ENCODE measurements at regions not wholly inside any gene's neighbourhood (a gene's known extent, or its start where the extent isn't known, plus 50 kb on each side); places are given as distances from the start of the nearest gene placed in this dataset.

DNA sequence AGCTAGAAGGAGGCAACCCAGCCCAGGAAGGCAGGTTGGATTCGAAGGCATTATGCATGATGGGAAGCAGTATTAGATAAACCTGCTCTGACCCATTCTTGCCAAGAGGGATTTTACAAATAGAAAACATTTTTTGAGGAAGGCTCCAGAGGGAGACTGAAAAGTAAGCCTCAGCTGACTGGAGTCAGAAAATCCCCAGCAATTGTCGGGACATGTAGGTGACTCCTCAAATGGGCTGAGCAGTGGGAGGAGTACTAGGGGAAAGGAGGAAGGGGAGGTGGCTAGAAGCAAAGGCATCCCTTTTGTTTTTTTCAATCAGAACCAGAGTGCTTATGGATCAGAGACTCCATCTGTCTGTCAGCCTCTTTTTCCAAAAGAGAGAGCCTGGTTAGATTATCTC is 138.1 kb upstream of the NTF3 start:
- TF ChIP-seq, protein P1, sequence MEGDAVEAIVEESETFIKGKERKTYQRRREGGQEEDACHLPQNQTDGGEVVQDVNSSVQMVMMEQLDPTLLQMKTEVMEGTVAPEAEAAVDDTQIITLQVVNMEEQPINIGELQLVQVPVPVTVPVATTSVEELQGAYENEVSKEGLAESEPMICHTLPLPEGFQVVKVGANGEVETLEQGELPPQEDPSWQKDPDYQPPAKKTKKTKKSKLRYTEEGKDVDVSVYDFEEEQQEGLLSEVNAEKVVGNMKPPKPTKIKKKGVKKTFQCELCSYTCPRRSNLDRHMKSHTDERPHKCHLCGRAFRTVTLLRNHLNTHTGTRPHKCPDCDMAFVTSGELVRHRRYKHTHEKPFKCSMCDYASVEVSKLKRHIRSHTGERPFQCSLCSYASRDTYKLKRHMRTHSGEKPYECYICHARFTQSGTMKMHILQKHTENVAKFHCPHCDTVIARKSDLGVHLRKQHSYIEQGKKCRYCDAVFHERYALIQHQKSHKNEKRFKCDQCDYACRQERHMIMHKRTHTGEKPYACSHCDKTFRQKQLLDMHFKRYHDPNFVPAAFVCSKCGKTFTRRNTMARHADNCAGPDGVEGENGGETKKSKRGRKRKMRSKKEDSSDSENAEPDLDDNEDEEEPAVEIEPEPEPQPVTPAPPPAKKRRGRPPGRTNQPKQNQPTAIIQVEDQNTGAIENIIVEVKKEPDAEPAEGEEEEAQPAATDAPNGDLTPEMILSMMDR (IDR thresholded peaks at IDR 0.05; ENCODE audit: low read depth, low read length, missing control alignments), result no peak
- no peak overlapping the region for H3K4me3 ChIP-seq (replicated peaks; ENCODE audit: low read depth, low read length)
- no peak for DNase-seq (ENCODE audit: extremely low read depth, low read depth)

DNA sequence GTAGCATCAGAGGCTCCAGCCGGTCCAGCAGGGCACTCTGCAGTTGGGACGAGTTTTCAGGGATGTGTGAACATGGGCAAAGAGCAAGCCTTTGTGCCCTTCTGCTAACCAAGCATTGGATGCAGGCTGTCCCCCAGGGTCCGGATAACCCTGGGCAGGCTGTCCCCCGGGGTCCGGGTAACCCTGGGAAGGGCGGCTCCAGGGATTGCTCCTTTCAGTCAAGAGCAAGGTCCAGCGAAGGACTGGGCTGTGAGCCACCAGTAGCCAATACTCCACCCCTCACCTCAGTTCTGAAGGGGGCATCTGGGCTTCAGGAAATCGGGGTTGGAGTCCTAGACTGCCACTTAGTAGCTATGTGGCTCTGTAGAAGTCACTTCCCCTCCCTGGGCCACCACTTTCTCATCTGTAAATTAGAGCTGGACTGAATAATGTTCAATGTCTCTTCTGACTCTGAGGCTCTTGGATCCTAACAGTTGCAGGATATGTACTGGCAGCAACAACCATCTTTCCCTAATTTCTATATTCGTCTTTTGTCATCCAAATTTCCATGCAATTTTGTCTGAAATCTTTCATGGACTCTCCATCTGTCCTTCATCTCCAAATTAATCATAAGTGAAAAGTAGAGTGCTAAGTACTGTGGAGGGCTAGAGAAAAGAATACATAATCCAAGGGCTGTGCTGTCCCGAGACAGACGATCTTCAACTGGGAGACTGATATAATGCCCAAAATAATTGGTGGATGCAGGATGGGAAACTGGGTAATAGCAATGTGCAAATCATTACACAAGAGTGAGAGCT is 137.4 kb upstream of the NTF3 start:
- no peak overlapping the region for H3K4me3 ChIP-seq (replicated peaks; ENCODE audit: low read depth, low read length)
- TF ChIP-seq, protein P1 (IDR thresholded peaks at IDR 0.05; ENCODE audit: low read depth, low read length, missing control alignments), result no peak
- no peak for DNase-seq (ENCODE audit: extremely low read depth, low read depth)

DNA sequence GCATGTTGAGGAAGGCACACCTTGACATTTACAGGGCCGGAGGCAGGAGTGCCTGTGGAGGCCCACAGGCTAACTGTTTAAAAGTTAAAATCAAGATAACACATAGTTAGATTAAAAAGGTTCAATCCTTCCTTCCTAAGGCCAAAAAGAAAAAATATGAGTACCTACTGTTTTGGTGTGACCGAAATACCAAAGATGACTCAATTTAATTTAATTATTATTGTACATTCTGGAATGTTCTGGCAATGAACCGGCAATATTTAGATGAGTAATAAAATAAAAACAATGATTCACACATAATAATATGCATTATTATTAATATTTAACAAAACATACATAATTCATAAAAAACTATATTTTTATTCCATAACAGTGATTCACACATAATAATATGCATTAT is 136.8 kb upstream of the NTF3 start:
- H3K4me3 ChIP-seq (replicated peaks; ENCODE audit: low read depth, low read length), result no peak overlapping the region
- TF ChIP-seq, protein P1 (IDR thresholded peaks at IDR 0.05; ENCODE audit: low read depth, low read length, missing control alignments), result no peak
- DNase-seq (ENCODE audit: extremely low read depth, low read depth), result no peak

DNA sequence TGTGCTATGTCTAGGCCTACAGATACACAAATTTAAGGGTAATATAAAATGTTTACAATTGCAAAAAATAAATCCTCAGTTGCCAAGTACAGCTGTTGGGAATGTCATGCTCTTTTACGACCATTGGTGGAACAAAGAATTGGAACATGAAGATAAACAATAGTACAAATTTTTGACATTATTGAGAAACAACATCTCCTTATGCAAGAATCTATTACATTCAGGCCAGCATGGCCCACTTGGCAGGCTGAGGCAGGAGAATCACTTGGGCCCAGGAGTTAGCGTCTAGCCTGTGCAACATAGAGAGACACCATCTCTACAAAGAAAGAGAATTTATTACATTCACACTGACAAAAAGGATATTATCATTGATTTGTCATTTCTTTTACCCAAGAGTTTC is 135.9 kb upstream of the NTF3 start:
- no peak for DNase-seq (ENCODE audit: extremely low read depth, low read depth)
- TF ChIP-seq, protein P1 (IDR thresholded peaks at IDR 0.05; ENCODE audit: low read depth, low read length, missing control alignments), result no peak
- H3K4me3 ChIP-seq (replicated peaks; ENCODE audit: low read depth, low read length), result no peak overlapping the region

DNA sequence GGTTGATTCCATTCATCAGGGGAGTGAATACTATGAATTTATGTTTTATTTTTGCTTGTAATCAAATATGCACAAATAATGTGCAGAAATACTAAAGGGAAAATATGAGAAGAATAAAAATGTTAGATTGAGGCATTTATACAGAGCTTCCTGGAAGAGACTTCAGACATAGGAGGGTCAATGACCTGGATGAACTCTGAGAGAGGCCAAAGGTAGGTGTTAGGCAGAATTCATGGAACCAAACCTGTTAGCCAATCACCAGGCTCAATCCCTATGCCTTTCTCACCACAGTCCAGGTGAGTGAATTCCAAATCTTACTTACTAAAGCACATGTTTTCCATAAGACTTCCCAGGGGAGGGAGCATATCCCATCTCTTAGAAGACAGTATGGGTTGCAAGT is 130.4 kb upstream of the NTF3 start:
- no peak for DNase-seq (ENCODE audit: extremely low read depth, low read depth)
- no peak overlapping the region for H3K4me3 ChIP-seq (replicated peaks; ENCODE audit: low read depth, low read length)
- TF ChIP-seq, protein P1 (IDR thresholded peaks at IDR 0.05; ENCODE audit: low read depth, low read length, missing control alignments), result no peak

DNA sequence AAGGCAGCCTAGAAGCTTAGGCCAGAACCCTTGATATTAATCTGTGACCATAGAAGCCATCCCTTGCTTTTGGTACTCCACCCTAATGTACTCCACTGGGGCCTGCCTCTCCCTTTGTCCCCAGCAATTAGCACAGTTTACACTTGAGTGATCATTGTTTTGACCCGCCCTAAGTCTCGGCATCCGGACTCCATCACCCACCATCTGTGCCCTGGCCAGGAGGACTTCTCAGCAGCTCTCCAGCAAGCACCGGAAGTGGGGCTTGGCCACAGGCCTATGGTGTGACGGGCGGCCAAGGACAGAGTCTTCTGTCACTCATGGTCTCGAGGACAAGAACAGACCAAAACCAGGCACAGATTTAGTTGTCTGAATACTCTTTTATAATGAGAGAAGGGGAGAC is 126.5 kb upstream of the NTF3 start:
- H3K4me3 ChIP-seq (replicated peaks; ENCODE audit: low read depth, low read length), result no peak overlapping the region
- DNase-seq (ENCODE audit: extremely low read depth, low read depth), result no peak
- TF ChIP-seq, protein P1 (IDR thresholded peaks at IDR 0.05; ENCODE audit: low read depth, low read length, missing control alignments), result no peak
